Activated T-helper 2 cell treated with anti-CD3 and anti-CD28 coated beads, Interferon-gamma antibody, Interleukin-2, Interleukin-4, amounts not matched to agents 10 μg/mL and 5 μg/mL and 100 μg/mL, durations not matched to agents 14 hours and 24 hours and 36 hours (primary cell): ENCODE measurements at regions not wholly inside any gene's neighbourhood (a gene's known extent, or its start where the extent isn't known, plus 50 kb on each side); places are given as distances from the start of the nearest gene placed in this dataset.

Experiments used
- DNase-seq: peaks from one replicate; pipeline ENCODE4 v3.0.0; 2021; ENCODE audit warnings: low spot score
- H3K27ac Mint-ChIP-seq: one replicate; pipeline ENCODE4 v1.8.0; 2021; ENCODE audit warnings: mixed read lengths
- H3K27me3 Mint-ChIP-seq: one replicate; pipeline ENCODE4 v1.8.0; 2021; ENCODE audit warnings: low read depth, mixed read lengths
- H3K36me3 Mint-ChIP-seq: one replicate; pipeline ENCODE4 v1.8.0; 2021; ENCODE audit warnings: low read depth, mixed read lengths
- H3K4me1 Mint-ChIP-seq: one replicate; pipeline ENCODE4 v1.8.0; 2021; ENCODE audit warnings: low read depth, mixed read lengths
- H3K4me3 Mint-ChIP-seq: one replicate; pipeline ENCODE4 v1.8.0; 2021; ENCODE audit warnings: low read depth, mild to moderate bottlenecking, moderate library complexity, mixed read lengths
- H3K9me3 Mint-ChIP-seq: one replicate; pipeline ENCODE4 v1.8.0; 2021; ENCODE audit warnings: mixed read lengths
- intact Hi-C: fragments of 100-400 bp; cut with micrococcal nuclease; formaldehyde crosslinking; loops from one replicate; pipeline ENCODE4 v1.15.1; 2023

DNA sequence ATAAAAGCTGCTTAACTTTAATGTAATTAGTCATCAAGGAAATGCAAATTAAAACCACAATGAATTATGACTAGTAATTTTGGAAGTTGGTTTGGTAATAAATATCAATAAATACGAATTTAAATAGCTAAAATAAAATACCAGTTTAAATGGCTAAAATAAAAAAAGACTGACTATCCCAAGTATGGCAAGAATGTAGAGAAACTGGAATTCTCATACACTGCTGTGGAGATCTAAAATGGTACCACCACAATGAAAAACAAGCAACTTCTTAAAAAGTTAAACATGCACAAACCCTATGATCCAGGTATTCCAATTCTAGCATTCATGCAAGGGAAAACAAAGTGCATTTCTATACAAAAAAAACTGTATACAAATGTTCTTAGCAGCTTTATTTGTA lies 382.6 kb upstream of the NR5A2 start:
- peaks cover 2% of the 10 kb centered on the region for H3K27me3 Mint-ChIP-seq
- no peaks in the 10 kb centered on the region for H3K4me1 Mint-ChIP-seq
- intact Hi-C loops = no loop called here
- no peaks in the 10 kb centered on the region for H3K36me3 Mint-ChIP-seq
- no peak overlapping the region for H3K4me3 Mint-ChIP-seq
- no peak overlapping the region for H3K27ac Mint-ChIP-seq
- no peak for DNase-seq
- H3K9me3 Mint-ChIP-seq = no peaks in the 10 kb centered on the region

DNA sequence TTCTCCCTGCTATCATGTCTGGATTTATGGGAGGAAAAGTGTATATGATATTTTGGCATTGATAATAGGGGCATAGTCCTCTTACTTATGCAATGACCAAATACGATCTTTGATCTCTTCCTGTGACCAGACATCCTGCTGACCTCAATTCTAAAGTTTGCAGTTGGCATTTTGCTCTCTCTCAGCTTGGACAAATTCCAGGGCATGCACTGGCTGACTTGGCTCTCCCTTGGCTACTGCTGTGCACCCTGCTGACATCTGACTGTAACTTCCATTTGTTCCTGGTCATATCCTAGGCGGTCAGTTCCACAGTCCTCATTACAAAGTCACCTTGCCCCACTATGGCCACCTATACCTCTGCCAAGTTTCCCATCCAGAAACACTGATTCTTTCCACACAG lies 380.7 kb upstream of the NR5A2 start:
- peaks cover 2% of the 10 kb centered on the region for H3K27me3 Mint-ChIP-seq
- H3K9me3 Mint-ChIP-seq = no peaks in the 10 kb centered on the region
- intact Hi-C loops = no loop called here
- no peak for DNase-seq
- no peak overlapping the region for H3K27ac Mint-ChIP-seq
- H3K4me1 Mint-ChIP-seq = no peaks in the 10 kb centered on the region
- no peak overlapping the region for H3K4me3 Mint-ChIP-seq
- H3K36me3 Mint-ChIP-seq = no peaks in the 10 kb centered on the region

DNA sequence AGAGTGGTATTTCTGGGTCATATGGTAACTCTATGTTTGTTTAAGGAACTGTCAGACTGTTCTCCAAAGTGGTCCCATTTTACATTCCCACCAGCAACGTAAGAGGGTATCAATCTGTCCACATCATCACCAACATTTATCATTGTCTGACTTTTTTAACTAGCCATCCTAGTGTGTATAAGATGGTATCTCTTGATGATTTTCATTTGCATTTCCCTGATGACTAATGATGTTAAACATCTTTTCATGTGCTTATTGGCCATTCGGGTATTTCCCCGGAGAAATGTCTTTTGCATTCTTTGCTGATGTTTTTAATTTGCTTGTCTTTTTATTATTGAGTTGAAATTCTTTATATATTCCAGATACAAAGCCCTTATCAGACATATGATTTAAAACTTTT lies 370.1 kb upstream of the NR5A2 start:
- H3K4me3 Mint-ChIP-seq = no peak overlapping the region
- H3K9me3 Mint-ChIP-seq = no peaks in the 10 kb centered on the region
- intact Hi-C loops = no loop called here
- no peak for DNase-seq
- no peaks in the 10 kb centered on the region for H3K36me3 Mint-ChIP-seq
- H3K27ac Mint-ChIP-seq = no peak overlapping the region
- H3K4me1 Mint-ChIP-seq = no peaks in the 10 kb centered on the region
- H3K27me3 Mint-ChIP-seq = peaks cover 4% of the 10 kb centered on the region

DNA sequence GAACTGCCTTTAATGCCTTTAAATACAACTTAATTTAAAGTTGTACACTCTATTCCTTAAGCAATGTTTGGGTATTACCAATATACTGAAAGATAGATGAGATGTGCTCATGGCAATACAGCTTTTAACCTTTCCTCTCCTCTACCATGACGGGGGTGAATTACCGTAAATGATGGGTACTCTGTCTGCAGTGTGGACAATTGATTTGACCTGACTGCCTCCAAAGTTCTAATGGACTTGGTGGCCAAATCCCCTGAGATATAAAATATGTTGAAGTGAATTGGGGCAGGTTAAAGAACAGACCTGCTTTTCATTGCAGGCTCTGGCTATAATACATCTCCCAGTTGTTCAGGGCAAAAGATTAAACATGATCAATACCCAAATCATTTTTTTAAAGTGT lies 367.4 kb upstream of the NR5A2 start:
- DNase-seq = no peak
- no peak overlapping the region for H3K27ac Mint-ChIP-seq
- H3K4me3 Mint-ChIP-seq = no peak overlapping the region
- intact Hi-C loops = no loop called here
- no peaks in the 10 kb centered on the region for H3K9me3 Mint-ChIP-seq
- H3K4me1 Mint-ChIP-seq = no peaks in the 10 kb centered on the region
- peaks cover 9% of the 10 kb centered on the region for H3K27me3 Mint-ChIP-seq
- no peaks in the 10 kb centered on the region for H3K36me3 Mint-ChIP-seq

DNA sequence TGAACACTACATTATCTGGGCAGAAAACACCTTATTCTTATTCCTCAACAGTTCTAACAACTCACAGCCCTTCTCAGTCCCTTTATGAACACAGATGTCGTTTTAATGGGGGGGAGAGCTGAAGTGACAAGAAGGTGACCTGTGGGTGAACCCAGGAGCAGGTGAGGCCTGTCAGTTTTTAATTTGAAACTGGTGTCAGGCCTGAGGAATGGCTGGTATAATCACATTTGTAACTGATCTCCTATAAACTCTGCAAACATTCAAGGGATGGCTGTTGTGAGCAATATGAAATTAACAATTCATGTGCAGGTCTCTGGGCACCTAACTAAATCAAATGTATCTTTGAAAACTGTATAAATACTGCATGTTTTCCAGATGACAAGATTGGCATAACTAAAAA lies 362.1 kb upstream of the NR5A2 start:
- H3K9me3 Mint-ChIP-seq = no peaks in the 10 kb centered on the region
- peaks cover 6% of the 10 kb centered on the region for H3K27me3 Mint-ChIP-seq
- H3K4me1 Mint-ChIP-seq = no peaks in the 10 kb centered on the region
- no peak for DNase-seq
- intact Hi-C loops = no loop called here
- no peaks in the 10 kb centered on the region for H3K36me3 Mint-ChIP-seq
- no peak overlapping the region for H3K27ac Mint-ChIP-seq
- no peak overlapping the region for H3K4me3 Mint-ChIP-seq

DNA sequence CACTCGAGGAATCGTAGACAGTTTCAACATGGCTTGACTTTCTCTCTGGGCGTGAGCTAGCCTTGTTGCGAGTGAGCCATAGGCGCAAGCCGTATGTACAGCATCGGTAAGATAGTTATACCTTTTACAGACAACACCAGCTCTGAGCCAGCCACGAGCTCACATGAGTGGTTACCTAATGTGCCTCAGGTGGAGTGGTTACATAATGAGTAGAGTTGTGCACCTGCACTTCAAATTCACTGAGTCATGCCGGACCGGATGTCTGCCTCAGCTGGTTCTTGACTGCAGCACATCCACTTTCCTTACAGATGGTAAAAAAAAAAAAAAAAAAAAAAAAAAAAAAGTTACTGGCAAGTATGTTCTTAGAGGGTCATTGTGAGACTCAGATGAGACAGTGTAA lies 360.4 kb upstream of the NR5A2 start:
- H3K27ac Mint-ChIP-seq = no peak overlapping the region
- no peak for DNase-seq
- peaks cover 6% of the 10 kb centered on the region for H3K27me3 Mint-ChIP-seq
- H3K9me3 Mint-ChIP-seq = no peaks in the 10 kb centered on the region
- H3K4me1 Mint-ChIP-seq = no peaks in the 10 kb centered on the region
- intact Hi-C loops = no loop called here
- no peaks in the 10 kb centered on the region for H3K36me3 Mint-ChIP-seq
- no peak overlapping the region for H3K4me3 Mint-ChIP-seq

DNA sequence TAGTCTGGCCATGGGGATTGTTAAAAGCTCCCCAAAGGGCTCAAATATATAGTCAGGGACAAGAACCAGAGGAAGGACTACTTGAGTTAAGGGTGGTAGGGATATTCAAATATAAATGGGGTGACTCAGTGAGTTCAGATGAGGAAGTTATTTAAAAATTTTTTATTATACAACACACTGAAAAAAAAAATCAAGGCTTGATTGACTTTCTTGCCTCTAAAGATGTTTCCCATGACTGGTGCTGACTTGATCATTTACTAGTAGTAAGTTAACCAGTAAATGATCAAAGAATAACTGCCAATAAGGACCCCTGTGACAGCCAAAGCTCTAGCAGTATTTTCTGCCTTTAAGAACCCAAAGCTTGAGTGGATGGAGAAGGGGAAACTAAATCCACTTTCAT lies 357.6 kb upstream of the NR5A2 start:
- H3K4me3 Mint-ChIP-seq = no peak overlapping the region
- peaks cover 2% of the 10 kb centered on the region for H3K27me3 Mint-ChIP-seq
- H3K36me3 Mint-ChIP-seq = no peaks in the 10 kb centered on the region
- H3K9me3 Mint-ChIP-seq = no peaks in the 10 kb centered on the region
- no peaks in the 10 kb centered on the region for H3K4me1 Mint-ChIP-seq
- intact Hi-C loops = no loop called here
- no peak overlapping the region for H3K27ac Mint-ChIP-seq
- DNase-seq = no peak

DNA sequence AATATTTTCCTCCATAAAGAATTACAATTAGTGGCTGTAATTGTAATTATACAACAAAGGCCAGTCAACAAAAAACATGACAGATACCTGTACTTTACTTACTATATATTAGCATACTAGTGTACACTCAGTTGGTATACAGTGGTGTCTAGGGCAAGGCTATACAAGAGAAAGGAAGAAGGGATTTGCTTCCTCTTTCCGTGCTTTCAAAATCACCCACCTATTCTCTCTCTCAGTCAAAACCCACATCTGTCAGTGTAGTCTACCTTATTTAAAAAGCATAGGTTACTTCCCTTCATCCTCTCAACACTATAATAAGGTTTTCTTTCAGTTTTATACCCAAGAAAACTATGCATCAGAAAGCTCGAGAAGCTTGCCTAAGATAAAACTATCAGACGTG lies 355.8 kb upstream of the NR5A2 start:
- intact Hi-C loops = no loop called here
- peaks cover 4% of the 10 kb centered on the region for H3K27me3 Mint-ChIP-seq
- no peaks in the 10 kb centered on the region for H3K9me3 Mint-ChIP-seq

DNA sequence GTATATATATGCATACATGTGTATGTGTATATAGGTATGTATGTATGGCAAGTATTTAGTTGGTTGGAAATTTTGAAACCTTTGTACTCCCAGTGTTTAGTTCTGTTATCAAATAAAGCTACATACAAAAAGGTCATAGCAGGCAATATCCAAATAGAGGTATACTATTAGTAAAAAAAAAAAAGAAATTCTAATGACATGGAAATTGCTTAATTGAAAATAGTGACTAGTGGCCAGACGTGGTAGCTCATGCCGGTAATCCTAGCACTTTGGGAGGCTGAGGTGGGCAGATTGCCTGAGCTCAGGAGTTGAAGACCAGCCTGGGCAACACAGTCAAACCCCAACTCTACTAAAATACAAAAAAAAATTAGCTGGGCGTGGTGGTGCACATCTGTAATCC lies 351.6 kb upstream of the NR5A2 start:
- intact Hi-C loops = no loop called here
- no peak for DNase-seq
- peaks cover 14% of the 10 kb centered on the region for H3K27me3 Mint-ChIP-seq
- H3K36me3 Mint-ChIP-seq = no peaks in the 10 kb centered on the region
- no peaks in the 10 kb centered on the region for H3K4me1 Mint-ChIP-seq
- no peaks in the 10 kb centered on the region for H3K9me3 Mint-ChIP-seq
- H3K27ac Mint-ChIP-seq = no peak overlapping the region
- no peak overlapping the region for H3K4me3 Mint-ChIP-seq

More for the DNA sequence above, 355.8 kb upstream of the NR5A2 start:
- H3K27ac Mint-ChIP-seq = no peak overlapping the region
- no peak for DNase-seq
- no peaks in the 10 kb centered on the region for H3K4me1 Mint-ChIP-seq
- H3K36me3 Mint-ChIP-seq = no peaks in the 10 kb centered on the region
- H3K4me3 Mint-ChIP-seq = no peak overlapping the region

DNA sequence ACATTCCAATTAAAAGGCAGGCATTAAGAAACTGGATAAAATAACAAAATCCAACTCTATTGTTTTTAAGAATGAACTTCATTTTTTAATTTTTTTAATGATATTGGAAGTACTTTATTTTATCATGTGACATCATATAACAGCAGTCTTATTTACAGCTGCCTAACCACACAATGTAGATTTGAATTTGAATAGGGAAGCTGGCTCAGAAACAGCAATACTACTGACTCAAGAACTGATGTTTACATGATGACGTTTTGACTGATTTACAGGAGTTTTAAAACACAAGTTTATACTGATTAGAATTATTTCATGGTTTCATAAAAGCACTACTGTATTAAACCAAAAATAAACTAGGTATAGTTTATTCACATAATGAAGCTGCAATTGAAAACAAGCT lies 348.7 kb upstream of the NR5A2 start:
- no peak for DNase-seq
- Mint-ChIP-seq H3K9me3 (no peaks in the 10 kb centered on the region), H3K4me3 (no peak overlapping the region), H3K4me1 (no peaks in the 10 kb centered on the region), H3K27me3 (peaks cover 17% of the 10 kb centered on the region), H3K36me3 (no peaks in the 10 kb centered on the region), H3K27ac (no peak overlapping the region)
- intact Hi-C loops = no loop called here

DNA sequence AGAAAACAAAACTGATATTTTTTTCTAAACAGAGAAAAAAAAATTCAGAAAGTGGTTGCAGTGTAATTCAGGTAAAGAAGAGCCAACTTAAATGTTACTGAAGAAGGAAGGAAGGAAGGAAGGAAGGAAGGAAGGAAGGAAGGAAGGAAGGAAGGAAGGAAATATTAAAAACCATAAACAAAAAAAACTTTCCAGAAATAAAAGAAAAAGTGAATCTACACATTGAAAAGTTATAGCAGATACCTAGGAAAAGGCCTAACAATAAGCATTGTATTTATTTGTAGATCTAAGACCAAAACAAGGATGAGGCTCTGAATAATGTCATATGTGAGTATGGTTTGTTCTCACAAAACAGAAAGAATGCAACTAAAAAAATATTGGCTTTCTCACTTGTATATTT lies 345.4 kb upstream of the NR5A2 start:
- Mint-ChIP-seq H3K27ac (no peak overlapping the region), H3K36me3 (no peaks in the 10 kb centered on the region), H3K9me3 (no peaks in the 10 kb centered on the region), H3K4me1 (no peaks in the 10 kb centered on the region), H3K4me3 (no peak overlapping the region), H3K27me3 (peaks cover 12% of the 10 kb centered on the region)
- DNase-seq = no peak
- intact Hi-C loops = loop anchor here (10.0 kb wide), 3 partner anchors 353 to 803 kb away; no protein-coding TSS in a partner anchor

DNA sequence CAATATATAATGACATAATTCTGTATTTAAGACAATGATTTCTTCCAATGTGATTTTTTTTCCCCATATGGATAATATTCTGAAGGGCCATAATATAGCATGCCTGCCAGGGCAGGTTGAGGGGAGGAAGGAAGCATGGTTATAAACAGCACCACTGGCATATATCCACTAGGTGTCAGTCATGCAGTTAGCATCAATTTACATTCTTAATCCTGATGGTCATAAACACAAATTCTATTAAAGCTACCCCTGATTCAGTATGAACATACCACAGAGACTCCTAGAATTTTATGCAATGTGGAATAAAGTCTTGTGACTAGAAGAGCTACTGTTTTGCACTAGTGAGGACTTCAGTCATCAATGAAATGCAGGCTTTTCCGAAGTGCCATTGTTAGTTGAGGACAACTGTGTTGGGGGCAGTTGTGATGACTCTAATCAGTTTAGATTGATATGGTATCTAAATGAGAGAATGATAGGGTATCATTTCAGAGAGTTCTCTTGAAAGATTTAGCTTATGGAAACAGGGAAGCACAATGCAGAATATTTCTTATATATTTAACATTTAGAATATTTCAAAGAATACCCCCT lies 342.7 kb upstream of the NR5A2 start:
- DNase-seq = no peak
- intact Hi-C loops = loop anchor here (1.0 to 10.0 kb wide), 4 partner anchors 350 to 826 kb away; no protein-coding TSS in a partner anchor
- Mint-ChIP-seq H3K4me3 (no peak overlapping the region), H3K4me1 (no peaks in the 10 kb centered on the region), H3K9me3 (no peaks in the 10 kb centered on the region), H3K27ac (no peak overlapping the region), H3K27me3 (peaks cover 12% of the 10 kb centered on the region), H3K36me3 (no peaks in the 10 kb centered on the region)

DNA sequence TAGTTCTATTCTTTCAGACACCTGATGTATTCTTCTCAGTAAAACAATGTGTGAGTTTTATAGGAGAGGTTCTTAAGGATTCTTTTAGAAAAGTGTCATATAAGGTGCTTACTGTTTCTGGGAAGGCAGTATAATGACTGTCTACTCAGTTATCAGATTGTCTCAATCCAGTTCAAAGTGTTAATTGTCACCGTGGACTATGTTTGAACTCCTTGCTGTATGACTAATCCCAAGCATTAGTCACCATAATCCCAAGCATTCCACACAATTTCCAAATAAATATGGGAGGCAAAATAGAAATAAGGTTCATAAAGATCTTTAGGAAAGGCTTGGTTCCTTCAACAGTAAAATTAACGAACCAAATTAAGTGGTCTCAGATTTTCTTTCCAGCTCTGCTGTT lies 342.1 kb upstream of the NR5A2 start:
- H3K4me3 Mint-ChIP-seq = no peak overlapping the region
- H3K27me3 Mint-ChIP-seq = peaks cover 12% of the 10 kb centered on the region
- H3K9me3 Mint-ChIP-seq = no peaks in the 10 kb centered on the region
- H3K4me1 Mint-ChIP-seq = no peaks in the 10 kb centered on the region
- intact Hi-C loops = loop anchor here (10.0 kb wide), 3 partner anchors 349 to 799 kb away; no protein-coding TSS in a partner anchor
- no peak overlapping the region for H3K27ac Mint-ChIP-seq
- no peaks in the 10 kb centered on the region for H3K36me3 Mint-ChIP-seq
- DNase-seq = no peak

DNA sequence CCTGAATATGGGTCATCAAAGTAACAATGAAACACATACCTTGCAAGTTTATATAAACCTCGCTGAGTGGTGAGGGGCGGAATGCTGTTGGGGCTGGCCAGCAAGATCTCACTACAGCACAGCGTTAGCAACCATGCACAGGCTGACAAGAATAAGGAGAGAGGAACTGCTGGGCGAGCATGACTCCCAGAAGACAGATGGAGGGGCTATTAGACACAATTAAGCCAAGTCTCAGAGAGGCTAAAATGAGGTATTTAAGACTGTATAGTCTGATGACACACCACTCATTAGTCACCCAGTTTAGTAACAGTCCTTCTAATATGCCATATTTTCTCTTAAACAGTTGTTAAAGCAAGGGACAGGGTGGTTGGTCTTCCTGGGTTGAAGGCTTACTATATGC lies 340.2 kb upstream of the NR5A2 start:
- H3K36me3 Mint-ChIP-seq = no peaks in the 10 kb centered on the region
- no peaks in the 10 kb centered on the region for H3K9me3 Mint-ChIP-seq
- no peak for DNase-seq
- H3K27ac Mint-ChIP-seq = no peak overlapping the region
- H3K27me3 Mint-ChIP-seq = peaks cover 9% of the 10 kb centered on the region
- no peaks in the 10 kb centered on the region for H3K4me1 Mint-ChIP-seq
- H3K4me3 Mint-ChIP-seq = no peak overlapping the region
- intact Hi-C loops = loop anchor here (10.0 kb wide), 3 partner anchors 347 to 797 kb away; no protein-coding TSS in a partner anchor
